ENCODE measurements at regions not wholly inside any gene's neighbourhood (a gene's known extent, or its start where the extent isn't known, plus 50 kb on each side); places are given as distances from the start of the nearest gene placed in this dataset.
"Not testable (repeated sequence)": the region's sequence is repeated elsewhere in the genome, so short reads cannot be mapped to it uniquely, and the experiment has no call there.

DNA sequence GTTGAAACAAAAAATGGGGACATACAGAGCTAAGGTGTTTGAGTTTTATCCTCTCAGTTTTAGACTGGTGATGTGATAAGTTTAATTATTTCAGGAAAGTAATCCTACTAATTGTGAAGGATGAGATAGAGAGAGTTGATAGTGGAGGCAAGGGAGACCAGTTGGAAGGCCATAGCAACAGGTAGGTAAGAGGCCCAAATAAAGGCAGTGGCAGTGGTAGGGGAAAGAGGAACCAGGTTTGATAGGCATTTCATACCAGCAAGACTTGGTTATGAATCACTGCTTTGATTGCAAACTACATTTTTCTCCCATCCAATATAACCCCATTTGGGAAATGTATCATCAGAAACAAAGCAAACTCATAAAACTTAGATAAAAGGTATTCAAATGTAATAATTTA is 63.1 kb upstream of the SH3GLB1 start:
- no peaks in the 10 kb centered on the region for H3K9me3 ChIP-seq (ENCODE audit: insufficient read depth, low read depth, low read length)
- no peaks in the 10 kb centered on the region for H3K4me1 ChIP-seq (ENCODE audit: control insufficient read depth in 1 of 2, insufficient read depth in 2 of 2, low read length in 2 of 2)
- no peaks in the 10 kb centered on the region for H3K79me1 ChIP-seq (ENCODE audit: low read length)
- H3K9ac ChIP-seq (ENCODE audit: low read length): no peak overlapping the region
- H4K91ac ChIP-seq (ENCODE audit: low read depth, low read length): no peak overlapping the region
- H3K36me3 ChIP-seq (ENCODE audit: control insufficient read depth in 1 of 2, insufficient read depth in 2 of 2, low read length in 2 of 2): no peaks in the 10 kb centered on the region
- no peak overlapping the region for H3K23ac ChIP-seq (ENCODE audit: low read length)
- H3K18ac ChIP-seq (ENCODE audit: low read length): no peak overlapping the region
- no peak overlapping the region for H2BK120ac ChIP-seq (ENCODE audit: insufficient read depth, low read length, poor library complexity)
- H2AFZ ChIP-seq (ENCODE audit: insufficient read depth, low read length, poor library complexity): no peak overlapping the region
- no peak overlapping the region for H4K12ac ChIP-seq (ENCODE audit: low read depth, low read length)
- H3K4me3 ChIP-seq (ENCODE audit: low read depth, low read length): no peak overlapping the region
- DNase-seq: peak; percentile 8 to 24
- H3K79me2 ChIP-seq (ENCODE audit: control insufficient read depth, insufficient read depth, low read length, poor library complexity): no peaks in the 10 kb centered on the region
- H3K27ac ChIP-seq (ENCODE audit: low read depth, low read length): no peak overlapping the region
- H4K8ac ChIP-seq (ENCODE audit: low read depth, low read length): no peak overlapping the region
- no peak overlapping the region for H3K4me2 ChIP-seq (ENCODE audit: low read length)
- H3K4ac ChIP-seq (ENCODE audit: low read depth, low read length): no peak overlapping the region
- H2BK12ac ChIP-seq (ENCODE audit: low read length): no peak overlapping the region
- no peak overlapping the region for H3K14ac ChIP-seq (ENCODE audit: low read length)
- H2AK5ac ChIP-seq (ENCODE audit: low read length): no peak overlapping the region
- no peak overlapping the region for H2BK5ac ChIP-seq (ENCODE audit: low read depth, low read length, poor library complexity)
- H3K27me3 ChIP-seq (ENCODE audit: insufficient read depth, low read length): no peaks in the 10 kb centered on the region

DNA sequence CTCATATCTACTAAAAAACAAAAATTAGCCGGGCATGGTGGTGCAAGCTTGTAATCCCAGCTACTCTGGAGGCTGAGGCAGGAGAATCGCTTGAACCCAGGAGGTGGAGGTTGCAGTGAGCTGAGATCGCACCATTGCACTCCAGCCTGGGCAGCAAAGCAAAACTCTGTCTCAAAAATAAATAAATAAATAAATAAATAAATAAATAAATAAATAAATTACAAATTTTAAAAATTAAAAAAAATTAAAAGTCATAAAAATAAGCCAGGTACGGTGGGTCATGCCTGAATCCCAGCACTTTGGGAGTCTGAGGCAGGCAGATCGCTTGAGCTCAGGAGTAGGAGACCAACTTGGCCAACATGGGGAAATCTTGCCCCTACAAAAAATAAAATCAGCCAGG is 59.7 kb upstream of the SH3GLB1 start:
- no CpG with 5 or more reads among the region's 5 CpGs for WGBS (ENCODE audit: extremely low coverage, insufficient coverage, insufficient read length)

GRCh38 chr1:86645851-86646250 is 58.5 kb upstream of the SH3GLB1 start:
- Histone ChIP-seq H3K4ac (ENCODE audit: low read depth, low read length) (no peak overlapping the region), H3K79me2 (ENCODE audit: control insufficient read depth, insufficient read depth, low read length, poor library complexity) (no peaks in the 10 kb centered on the region), H3K27me3 (ENCODE audit: insufficient read depth, low read length) (no peaks in the 10 kb centered on the region), H4K8ac (ENCODE audit: low read depth, low read length) (no peak overlapping the region), H2AFZ (ENCODE audit: insufficient read depth, low read length, poor library complexity) (no peak overlapping the region), H3K4me1 (ENCODE audit: control insufficient read depth in 1 of 2, insufficient read depth in 2 of 2, low read length in 2 of 2) (no peaks in the 10 kb centered on the region), H3K4me3 (ENCODE audit: low read depth, low read length) (no peak overlapping the region), H4K12ac (ENCODE audit: low read depth, low read length) (no peak overlapping the region), H4K91ac (ENCODE audit: low read depth, low read length) (no peak overlapping the region), H3K18ac (ENCODE audit: low read length) (no peak overlapping the region), H2BK120ac (ENCODE audit: insufficient read depth, low read length, poor library complexity) (no peak overlapping the region), H3K23ac (ENCODE audit: low read length) (no peak overlapping the region), H3K9ac (ENCODE audit: low read length) (no peak overlapping the region), H3K4me2 (ENCODE audit: low read length) (no peak overlapping the region), H3K27ac (ENCODE audit: low read depth, low read length) (no peak overlapping the region), H3K14ac (ENCODE audit: low read length) (no peak overlapping the region), H3K9me3 (ENCODE audit: insufficient read depth, low read depth, low read length) (no peaks in the 10 kb centered on the region), H3K79me1 (ENCODE audit: low read length) (no peaks in the 10 kb centered on the region), H2BK12ac (ENCODE audit: low read length) (no peak overlapping the region), H2BK5ac (ENCODE audit: low read depth, low read length, poor library complexity) (no peak overlapping the region), H3K36me3 (ENCODE audit: control insufficient read depth in 1 of 2, insufficient read depth in 2 of 2, low read length in 2 of 2) (no peaks in the 10 kb centered on the region), H2AK5ac (ENCODE audit: low read length) (no peak overlapping the region)
- no peak for DNase-seq
- no CpG with 5 or more reads among the region's 3 CpGs for whole genome bisulfite sequencing (ENCODE audit: extremely low coverage, insufficient coverage, insufficient read length)

More for the DNA sequence above, 59.7 kb upstream of the SH3GLB1 start:
- not testable (repeated sequence) for H3K9me3 ChIP-seq (ENCODE audit: insufficient read depth, low read depth, low read length); H3K23ac ChIP-seq (ENCODE audit: low read length); H4K12ac ChIP-seq (ENCODE audit: low read depth, low read length); H3K36me3 ChIP-seq (ENCODE audit: control insufficient read depth in 1 of 2, insufficient read depth in 2 of 2, low read length in 2 of 2); H3K27ac ChIP-seq (ENCODE audit: low read depth, low read length); H2AK5ac ChIP-seq (ENCODE audit: low read length); H3K18ac ChIP-seq (ENCODE audit: low read length); H2BK120ac ChIP-seq (ENCODE audit: insufficient read depth, low read length, poor library complexity); H2AFZ ChIP-seq (ENCODE audit: insufficient read depth, low read length, poor library complexity); H2BK12ac ChIP-seq (ENCODE audit: low read length); H3K4me1 ChIP-seq (ENCODE audit: control insufficient read depth in 1 of 2, insufficient read depth in 2 of 2, low read length in 2 of 2); H3K4ac ChIP-seq (ENCODE audit: low read depth, low read length); H3K4me3 ChIP-seq (ENCODE audit: low read depth, low read length); H3K14ac ChIP-seq (ENCODE audit: low read length); H3K79me2 ChIP-seq (ENCODE audit: control insufficient read depth, insufficient read depth, low read length, poor library complexity); H4K8ac ChIP-seq (ENCODE audit: low read depth, low read length); H3K4me2 ChIP-seq (ENCODE audit: low read length); H3K79me1 ChIP-seq (ENCODE audit: low read length); H3K9ac ChIP-seq (ENCODE audit: low read length); H3K27me3 ChIP-seq (ENCODE audit: insufficient read depth, low read length); H4K91ac ChIP-seq (ENCODE audit: low read depth, low read length); DNase-seq; H2BK5ac ChIP-seq (ENCODE audit: low read depth, low read length, poor library complexity)

- Histone ChIP-seq H3K4ac (ENCODE audit: low read depth, low read length) (no peak overlapping the region), H3K23ac (ENCODE audit: low read length) (no peak overlapping the region), H3K4me3 (ENCODE audit: low read depth, low read length) (no peak overlapping the region), H3K4me2 (ENCODE audit: low read length) (no peak overlapping the region), H4K8ac (ENCODE audit: low read depth, low read length) (no peak overlapping the region), H3K79me1 (ENCODE audit: low read length) (no peaks in the 10 kb centered on the region), H3K79me2 (ENCODE audit: control insufficient read depth, insufficient read depth, low read length, poor library complexity) (no peaks in the 10 kb centered on the region), H3K27me3 (ENCODE audit: insufficient read depth, low read length) (no peaks in the 10 kb centered on the region), H2BK12ac (ENCODE audit: low read length) (no peak overlapping the region), H4K12ac (ENCODE audit: low read depth, low read length) (no peak overlapping the region), H2BK5ac (ENCODE audit: low read depth, low read length, poor library complexity) (no peak overlapping the region), H3K9ac (ENCODE audit: low read length) (no peak overlapping the region), H2BK120ac (ENCODE audit: insufficient read depth, low read length, poor library complexity) (no peak overlapping the region), H3K36me3 (ENCODE audit: control insufficient read depth in 1 of 2, insufficient read depth in 2 of 2, low read length in 2 of 2) (no peaks in the 10 kb centered on the region), H3K14ac (ENCODE audit: low read length) (no peak overlapping the region), H3K27ac (ENCODE audit: low read depth, low read length) (no peak overlapping the region), H3K4me1 (ENCODE audit: control insufficient read depth in 1 of 2, insufficient read depth in 2 of 2, low read length in 2 of 2) (no peaks in the 10 kb centered on the region), H2AK5ac (ENCODE audit: low read length) (no peak overlapping the region), H3K18ac (ENCODE audit: low read length) (no peak overlapping the region), H2AFZ (ENCODE audit: insufficient read depth, low read length, poor library complexity) (no peak overlapping the region), H4K91ac (ENCODE audit: low read depth, low read length) (no peak overlapping the region), H3K9me3 (ENCODE audit: insufficient read depth, low read depth, low read length) (no peaks in the 10 kb centered on the region)
- no peak for DNase-seq
- WGBS (ENCODE audit: extremely low coverage, insufficient coverage, insufficient read length): no CpG with 5 or more reads among the region's 3 CpGs
These were observed 58.1 kb upstream of the SH3GLB1 start for GRCh38 chr1:86646256-86646655.

Measured in trophoblast cell (in vitro differentiated cells and primary cell).